Small intestine (tissue), 7 donors: ENCODE measurements at regions not wholly inside any gene's neighbourhood (a gene's known extent, or its start where the extent isn't known, plus 50 kb on each side); places are given as distances from the start of the nearest gene placed in this dataset.

ENCODE experiments used
- DNase-seq, 2 donors: peaks; one replicate each; pipeline versions ENCODE4 v3.0.0 to v3.0.0-alpha.2; 2013
- FAIRE-seq: peaks from 2 replicates; lab custom pipeline; 2012; peaks lifted over from hg19 to GRCh38; lab: Jason Lieb, UNC
- H3K27ac ChIP-seq, 3 donors: one replicate each; pipeline ENCODE4 v1.5.1; 2013; ENCODE audit warnings: low read length in 2 of 3, mild to moderate bottlenecking in 2 of 3, control low read depth in 1 of 3, inconsistent platforms in 1 of 3, low read depth in 1 of 3, moderate library complexity in 1 of 3
- H3K27me3 ChIP-seq, 3 donors: one replicate each; pipeline ENCODE4 v1.6.1; 2013; ENCODE audit warnings: low read length in 3 of 3, inconsistent platforms in 1 of 3; ENCODE audit not compliant: control insufficient read depth in 3 of 3, insufficient read depth in 3 of 3
- H3K36me3 ChIP-seq, 3 donors: one replicate each; pipeline ENCODE4 v1.6.1; 2013; ENCODE audit warnings: low read length in 3 of 3, inconsistent platforms in 1 of 3, low read depth in 1 of 3, mild to moderate bottlenecking in 1 of 3, moderate library complexity in 1 of 3; ENCODE audit not compliant: control insufficient read depth in 3 of 3, insufficient read depth in 2 of 3
- H3K4me1 ChIP-seq, 3 donors: one replicate each; pipeline ENCODE4 v1.6.1; 2013; ENCODE audit warnings: low read length in 2 of 3, inconsistent platforms in 1 of 3, low read depth in 1 of 3, mild to moderate bottlenecking in 1 of 3, moderate library complexity in 1 of 3; ENCODE audit not compliant: control insufficient read depth in 3 of 3, insufficient read depth in 2 of 3
- H3K4me3 ChIP-seq, 3 donors: one replicate each; pipeline ENCODE4 v1.5.1; 2013; ENCODE audit warnings: low read length in 3 of 3, control low read depth in 1 of 3, inconsistent platforms in 1 of 3, low read depth in 1 of 3, mild to moderate bottlenecking in 1 of 3, moderate library complexity in 1 of 3
- H3K9me3 ChIP-seq, 2 donors: one replicate each; pipeline ENCODE4 v1.6.1; 2013; ENCODE audit warnings: low read depth in 1 of 2, low read length in 1 of 2; ENCODE audit not compliant: control insufficient read depth in 2 of 2, insufficient read depth in 1 of 2
- WGBS, 3 donors: extraction: QIAGEN DNeasy Blood & Tissue Kit; methylation state at CpG; one replicate each; pipeline ENCODE4 v1.1.7; 2013; 5-methylcytosine and 5-hydroxymethylcytosine counted together
- donor health status: healthy with polysubstance abuse.
- donor health status: control.
- donor health status: control.
- donor health status: Bipolar disorder and iron deficiency.
- donor health status: healthy.

DNA sequence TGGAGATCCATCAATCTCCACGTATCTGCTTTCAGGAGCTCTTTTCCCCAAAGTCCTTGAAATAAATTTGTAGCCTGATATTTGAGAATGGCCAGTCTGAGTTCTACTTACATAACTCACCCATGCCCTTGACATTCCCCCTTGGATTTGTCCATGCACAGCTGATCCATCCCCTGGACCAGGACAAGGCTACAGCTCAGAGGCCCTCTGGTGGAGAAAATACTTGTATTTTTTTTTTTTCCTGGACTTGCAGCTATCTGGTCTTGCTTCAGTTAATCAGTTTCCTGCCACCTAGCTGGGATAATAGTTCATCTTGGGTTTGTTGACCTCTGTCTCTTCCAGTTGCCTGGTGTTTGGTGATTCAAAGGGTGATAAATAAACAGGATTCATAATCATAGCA is 467.6 kb downstream of the DHX35 start:
- Histone ChIP-seq H3K27ac (no peak overlapping the region), H3K27me3 (no peaks in the 10 kb centered on the region), H3K36me3 (no peaks in the 10 kb centered on the region), H3K4me1 (peaks cover 2 to 30% (median 10%) of the 10 kb centered on the region in 3 donors), H3K4me3 (no peak overlapping the region), H3K9me3 (peaks cover 0 to 18% of the 10 kb centered on the region in 2 donors)
- 77 to 88% (median 80%) methylated on average over 1 of the region's 1 CpG for WGBS, 3 donors
- FAIRE-seq = no peak
- DNase-seq = peak; percentile 45 to 46

DNA sequence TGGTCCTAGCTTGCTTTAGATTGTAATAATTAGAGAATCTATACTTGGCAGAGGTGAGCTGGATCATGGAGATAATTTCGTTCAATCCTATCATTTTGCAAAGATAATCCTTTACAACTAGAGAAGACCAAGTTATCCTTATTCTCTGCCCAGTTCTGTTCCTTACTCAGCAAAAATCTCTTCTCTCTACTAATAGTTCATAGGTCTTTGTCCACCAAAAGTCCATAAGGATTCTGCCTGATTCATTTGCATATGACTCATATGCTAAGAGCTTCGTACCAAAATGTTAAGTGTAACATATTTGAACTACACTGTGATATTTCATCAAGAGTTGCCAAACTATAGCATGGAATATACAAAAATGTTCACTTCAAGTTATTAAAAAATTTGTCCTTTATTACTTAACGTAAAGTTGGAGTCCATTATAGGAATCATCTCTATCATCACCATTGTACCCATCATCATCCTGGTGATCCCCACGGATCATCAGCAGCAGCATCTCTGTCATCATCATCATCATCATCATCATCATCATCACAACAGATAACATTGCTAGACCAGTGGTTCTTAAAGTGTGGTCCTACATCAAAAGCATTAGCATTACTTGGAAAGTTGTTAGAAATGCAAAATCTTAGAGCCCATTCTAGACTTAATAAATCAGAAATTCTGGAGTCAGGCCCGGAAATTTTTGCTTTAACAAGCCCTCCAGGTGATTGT is 463.0 kb downstream of the DHX35 start:
- no peaks in the 10 kb centered on the region for H3K36me3 ChIP-seq
- FAIRE-seq (no peak), DNase-seq (no peak)
- H3K9me3 ChIP-seq = peaks cover 0 to 14% of the 10 kb centered on the region in 2 donors
- WGBS, 3 donors = 70 to 79% (median 75%) methylated on average over 5 of the region's 5 CpGs
- no peaks in the 10 kb centered on the region for H3K27me3 ChIP-seq
- no peak overlapping the region for H3K4me3 ChIP-seq
- peaks cover 0 to 1% (median 0%) of the 10 kb centered on the region in 3 donors for H3K4me1 ChIP-seq
- no peak overlapping the region for H3K27ac ChIP-seq

DNA sequence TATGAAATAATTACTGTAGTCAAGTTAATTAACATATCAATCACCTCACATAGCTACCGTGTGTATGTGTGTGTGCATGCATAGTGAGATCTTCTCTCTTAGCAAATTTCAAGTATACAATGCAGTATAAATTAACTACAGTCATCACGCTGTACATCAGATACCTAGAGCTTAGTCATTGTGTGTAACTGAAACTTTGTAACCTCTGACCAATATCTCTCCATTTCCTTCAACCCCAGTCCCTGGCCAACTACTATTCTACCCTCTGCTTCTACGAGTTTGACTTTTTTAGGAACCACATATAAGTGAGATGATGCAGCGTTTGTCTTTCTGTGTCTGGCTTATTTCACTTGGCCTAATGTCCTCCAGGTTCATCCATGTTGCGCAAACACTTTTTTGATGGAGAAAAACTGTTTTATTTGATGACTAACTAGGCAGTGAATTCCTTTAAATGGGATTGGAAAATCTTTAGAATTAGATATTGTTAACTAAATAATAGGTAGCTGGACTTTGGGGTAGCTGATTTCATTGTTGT is 459.5 kb downstream of the DHX35 start:
- no peak overlapping the region for H3K27ac ChIP-seq
- H3K36me3 ChIP-seq = no peaks in the 10 kb centered on the region
- DNase-seq = no peak
- H3K4me1 ChIP-seq = no peaks in the 10 kb centered on the region
- no peak for FAIRE-seq
- no peak overlapping the region for H3K4me3 ChIP-seq
- H3K27me3 ChIP-seq = no peaks in the 10 kb centered on the region
- WGBS, 3 donors = 80 to 85% (median 81%) methylated on average over 5 of the region's 5 CpGs
- H3K9me3 ChIP-seq = no peaks in the 10 kb centered on the region

DNA sequence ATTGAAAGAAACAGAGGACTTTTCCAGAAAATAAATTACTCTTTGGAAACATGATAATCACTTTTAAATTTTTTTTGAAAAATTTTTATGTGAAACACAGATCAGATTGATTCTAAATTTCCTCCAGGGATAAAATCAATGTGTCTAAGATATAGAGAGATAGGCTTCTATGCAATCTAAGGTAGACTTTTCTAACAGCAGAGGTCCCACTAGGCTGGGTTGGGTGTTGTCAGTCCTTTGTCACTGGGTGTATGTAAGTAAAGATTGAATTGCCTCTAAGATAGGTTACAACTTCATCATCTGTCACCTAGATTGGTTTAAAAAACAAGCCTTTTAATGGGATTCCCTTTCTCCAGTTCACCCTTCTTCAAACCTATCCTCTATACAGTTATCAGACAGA is 449.9 kb downstream of the DHX35 start:
- H3K27me3 ChIP-seq = no peaks in the 10 kb centered on the region
- DNase-seq = no peak
- H3K36me3 ChIP-seq = no peaks in the 10 kb centered on the region
- no peak overlapping the region for H3K27ac ChIP-seq
- no peaks in the 10 kb centered on the region for H3K4me1 ChIP-seq
- no peak overlapping the region for H3K4me3 ChIP-seq
- H3K9me3 ChIP-seq = no peaks in the 10 kb centered on the region
- no peak for FAIRE-seq

DNA sequence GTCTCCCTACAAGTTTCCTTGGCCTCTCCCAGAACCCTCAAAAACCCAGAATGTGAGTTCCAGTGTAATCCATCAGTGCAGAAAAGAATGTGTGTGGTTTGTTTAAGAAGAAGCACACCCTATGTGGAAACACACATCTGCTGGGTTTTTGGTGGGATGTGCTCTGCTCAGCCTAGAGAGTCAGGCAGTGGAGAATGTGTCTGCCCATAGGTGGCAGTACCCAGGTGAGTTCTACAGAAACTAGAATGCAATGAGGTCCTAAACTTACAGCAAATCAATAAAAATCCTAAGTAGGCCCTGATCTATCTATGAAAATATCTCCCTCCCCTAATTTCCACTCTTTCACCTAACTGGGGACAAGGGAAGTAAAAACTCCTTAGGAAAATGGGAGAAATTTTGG is 437.3 kb downstream of the DHX35 start:
- FAIRE-seq (no peak), DNase-seq (no peak)
- Histone ChIP-seq H3K4me1 (no peaks in the 10 kb centered on the region), H3K4me3 (no peak overlapping the region), H3K27me3 (no peaks in the 10 kb centered on the region), H3K27ac (no peak overlapping the region), H3K9me3 (peaks cover 0 to 3% of the 10 kb centered on the region in 2 donors), H3K36me3 (no peaks in the 10 kb centered on the region)

DNA sequence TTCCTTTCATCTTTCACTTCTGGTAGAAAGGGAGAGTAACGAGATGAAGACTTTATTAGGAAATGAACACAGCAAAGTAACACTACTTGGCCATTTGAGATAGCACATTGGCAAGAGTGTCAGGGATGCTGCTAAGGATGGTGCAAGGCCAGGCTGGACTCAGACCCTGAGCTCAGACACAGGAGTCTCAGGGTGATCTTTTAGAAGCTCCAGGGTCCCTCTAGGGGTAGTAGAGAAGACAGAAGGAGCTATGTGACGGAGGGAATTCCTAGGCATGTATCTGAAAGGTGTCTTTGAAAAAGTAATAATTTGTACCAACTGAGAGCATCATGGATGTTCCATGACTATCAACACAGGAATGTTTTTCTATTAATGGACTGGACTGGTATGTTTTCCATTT is 436.5 kb downstream of the DHX35 start:
- no peaks in the 10 kb centered on the region for H3K36me3 ChIP-seq
- no peak for DNase-seq
- peaks cover 0 to 3% of the 10 kb centered on the region in 2 donors for H3K9me3 ChIP-seq
- no peak overlapping the region for H3K27ac ChIP-seq
- H3K27me3 ChIP-seq = no peaks in the 10 kb centered on the region
- no peak for FAIRE-seq
- no peak overlapping the region for H3K4me3 ChIP-seq
- WGBS, 3 donors = 64 to 83% (median 77%) methylated on average over 2 of the region's 2 CpGs
- H3K4me1 ChIP-seq = no peaks in the 10 kb centered on the region

DNA sequence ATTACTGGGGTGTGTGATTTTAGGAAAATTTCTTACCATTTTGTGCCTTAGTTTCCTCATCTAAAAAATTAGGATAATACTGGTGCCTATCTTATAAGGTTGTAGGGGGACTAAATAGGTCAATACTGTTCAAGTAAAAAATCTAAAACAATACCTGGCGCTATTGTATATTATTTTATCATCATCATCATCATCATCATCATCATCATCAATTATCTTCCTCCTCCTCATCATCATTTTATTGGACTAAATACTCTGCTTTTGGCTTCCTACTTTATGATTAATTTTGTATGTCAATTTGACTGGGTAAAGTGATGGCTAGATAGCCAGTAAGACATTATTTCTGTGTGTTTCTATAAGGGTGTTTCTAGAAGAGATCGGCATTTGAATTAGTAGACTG is 435.5 kb downstream of the DHX35 start:
- DNase-seq (no peak), FAIRE-seq (no peak)
- H3K9me3 ChIP-seq = peaks cover 0 to 3% of the 10 kb centered on the region in 2 donors
- H3K4me1 ChIP-seq = no peaks in the 10 kb centered on the region
- no peaks in the 10 kb centered on the region for H3K36me3 ChIP-seq
- no peaks in the 10 kb centered on the region for H3K27me3 ChIP-seq
- no peak overlapping the region for H3K4me3 ChIP-seq
- 93 to 94% (median 94%) methylated on average over 2 of the region's 2 CpGs for WGBS, 3 donors
- H3K27ac ChIP-seq = no peak overlapping the region

DNA sequence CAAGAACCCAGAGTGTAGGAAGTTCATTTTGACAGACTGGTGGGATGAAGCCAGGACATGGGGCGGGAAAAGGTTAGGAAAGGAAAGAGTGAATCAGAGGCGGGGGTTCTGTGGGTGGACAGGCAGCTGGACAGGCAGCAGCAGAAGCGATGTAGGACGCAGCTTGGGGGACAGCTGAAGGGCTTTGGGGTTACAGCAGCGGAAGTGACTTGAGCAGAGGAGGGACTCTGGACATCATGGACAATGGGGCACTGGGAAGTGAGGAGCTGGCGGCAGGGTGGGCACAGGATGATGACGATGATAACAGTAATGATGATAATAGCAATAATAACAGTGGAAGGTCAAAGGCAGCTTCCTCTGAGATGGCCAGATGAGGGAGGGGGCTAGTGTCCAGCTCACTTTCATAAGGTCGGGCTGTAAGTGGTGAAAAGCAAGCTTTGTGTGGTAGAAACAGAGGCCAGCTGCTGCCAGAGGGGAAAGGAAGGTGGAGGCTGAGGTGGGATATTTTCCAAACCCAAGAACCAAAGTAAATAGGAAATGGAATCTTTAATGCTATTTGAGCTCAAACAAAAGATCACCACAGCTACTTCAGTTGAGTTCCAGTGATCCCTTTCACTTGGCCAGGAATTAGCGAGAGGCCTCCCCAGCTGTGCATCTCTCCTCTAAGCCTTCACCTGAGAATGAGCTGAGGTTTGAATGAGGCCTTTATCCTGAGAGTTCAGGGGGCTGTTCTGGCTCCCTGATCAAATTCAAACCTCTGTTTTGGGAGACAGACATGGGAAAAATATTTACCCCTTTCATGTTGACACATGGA is 433.5 kb downstream of the DHX35 start:
- H3K36me3 ChIP-seq = no peaks in the 10 kb centered on the region
- no peak for DNase-seq
- H3K4me3 ChIP-seq = no peak overlapping the region
- 71 to 83% (median 81%) methylated on average over 9 of the region's 9 CpGs for WGBS, 3 donors
- H3K9me3 ChIP-seq = peaks cover 0 to 3% of the 10 kb centered on the region in 2 donors
- FAIRE-seq = no peak
- no peaks in the 10 kb centered on the region for H3K4me1 ChIP-seq
- no peak overlapping the region for H3K27ac ChIP-seq
- H3K27me3 ChIP-seq = no peaks in the 10 kb centered on the region
